ENCODE measurements at regions not wholly inside any gene's neighbourhood (a gene's known extent, or its start where the extent isn't known, plus 50 kb on each side); places are given as distances from the start of the nearest gene placed in this dataset.
A peak's percentile ranks its signal among the peaks of the same experiment; 100 is the strongest.

GRCh38 chr12:46938071-46938678 is 112.4 kb upstream of the SLC38A4 start:
- WGBS, 2 experiments (ENCODE audit: low coverage in 1 of 2, low lambda C conversion rate in 2 of 2, missing lambda C conversion rate in 2 of 2), result 89 to 93% methylated on average over 4 of the region's 4 CpGs
- no peaks in the 10 kb centered on the region for H4K20me1 ChIP-seq (ENCODE audit: insufficient read depth)
- H3K4me3 ChIP-seq, result no peak overlapping the region
- no peak overlapping the region for H3K27ac ChIP-seq
- peaks cover 24% of the 10 kb centered on the region for H3K4me1 ChIP-seq (ENCODE audit: insufficient read depth)
- in situ Hi-C loops (cut with MboI), result loop anchor here (25.0 kb wide), 1 partner anchor 576 kb away; the partner anchor contains the start of gene SLC38A2
- no peaks in the 10 kb centered on the region for H3K9me3 ChIP-seq (ENCODE audit: low read depth)
- H3F3A ChIP-seq (ENCODE audit: insufficient read depth), result peaks cover 15% of the 10 kb centered on the region
- H3K36me3 ChIP-seq (ENCODE audit: low read depth), result no peaks in the 10 kb centered on the region
- no peak overlapping the region for H3K4me2 ChIP-seq (ENCODE audit: unreplicated experiment)
- TF ChIP-seq EZH2phosphoT487 (IDR thresholded peaks at IDR 0.05; ENCODE audit: insufficient read depth, low read depth) (no peak), EZH2 (IDR thresholded peaks at IDR 0.05; ENCODE audit: insufficient read depth, poor library complexity, severe bottlenecking) (no peak)
- no peaks in the 10 kb centered on the region for H3K9me2 ChIP-seq (ENCODE audit: insufficient read depth)
- H2AFZ ChIP-seq, result peak overlapping the region; percentile 39; the same call in 1 of the 2 replicates
- H3K79me2 ChIP-seq (ENCODE audit: insufficient read depth), result no peaks in the 10 kb centered on the region
- no peak overlapping the region for H3K9ac ChIP-seq
- DNase-seq, result no peak
- no peaks in the 10 kb centered on the region for H3K27me3 ChIP-seq (replicated peaks; ENCODE audit: insufficient read depth)

- H3K4me1 ChIP-seq (ENCODE audit: insufficient read depth), result peaks cover 46% of the 10 kb centered on the region
- 93 to 100% methylated on average over 1 of the region's 1 CpG for WGBS, 2 experiments (ENCODE audit: low coverage in 1 of 2, low lambda C conversion rate in 2 of 2, missing lambda C conversion rate in 2 of 2)
- in situ Hi-C loops (cut with MboI), result loop anchor here (25.0 kb wide), 1 partner anchor 580 kb away; the partner anchor contains the start of gene SLC38A2
Observed at GRCh38 chr12:46941981-46942380, 116.2 kb upstream of the SLC38A4 start.

GRCh38 chr12:46942579-46942978 is 116.8 kb upstream of the SLC38A4 start:
- Histone ChIP-seq H3K79me2 (ENCODE audit: insufficient read depth) (no peaks in the 10 kb centered on the region), H3K27ac (0 out of 2 replicates have a peak overlapping the region, but pooled peaks have one; percentile 2), H3K27me3 (replicated peaks; ENCODE audit: insufficient read depth) (no peaks in the 10 kb centered on the region), H2AFZ (no peak overlapping the region), H3K9me3 (ENCODE audit: low read depth) (no peaks in the 10 kb centered on the region), H3K4me1 (ENCODE audit: insufficient read depth) (peaks cover 46% of the 10 kb centered on the region), H3F3A (ENCODE audit: insufficient read depth) (peaks cover 38% of the 10 kb centered on the region), H3K9me2 (ENCODE audit: insufficient read depth) (no peaks in the 10 kb centered on the region), H3K4me2 (ENCODE audit: unreplicated experiment) (peak overlapping the region; percentile 50), H3K36me3 (ENCODE audit: low read depth) (no peaks in the 10 kb centered on the region), H3K4me3 (no peak overlapping the region), H4K20me1 (ENCODE audit: insufficient read depth) (no peaks in the 10 kb centered on the region), H3K9ac (no peak overlapping the region)
- TF ChIP-seq EZH2 (IDR thresholded peaks at IDR 0.05; ENCODE audit: insufficient read depth, poor library complexity, severe bottlenecking), result no peak
- no peak for TF ChIP-seq EZH2phosphoT487 (IDR thresholded peaks at IDR 0.05; ENCODE audit: insufficient read depth, low read depth)
- 32% methylated on average over 2 of the region's 2 CpGs for WGBS, 2 experiments (ENCODE audit: low coverage in 1 of 2, low lambda C conversion rate in 2 of 2, missing lambda C conversion rate in 2 of 2)
- DNase-seq, result peak; percentile 71
- in situ Hi-C loops (cut with MboI), result loop anchor here (25.0 kb wide), 1 partner anchor 580 kb away; the partner anchor contains the start of gene SLC38A2

More at GRCh38 chr12:46941981-46942380, 116.2 kb upstream of the SLC38A4 start:
- H3K9ac ChIP-seq, result no peak overlapping the region
- no peaks in the 10 kb centered on the region for H3K9me2 ChIP-seq (ENCODE audit: insufficient read depth)
- no peaks in the 10 kb centered on the region for H3K9me3 ChIP-seq (ENCODE audit: low read depth)
- no peak overlapping the region for H3K4me3 ChIP-seq
- H3K36me3 ChIP-seq (ENCODE audit: low read depth), result no peaks in the 10 kb centered on the region
- H3K27ac ChIP-seq, result no peak overlapping the region
- no peak overlapping the region for H2AFZ ChIP-seq
- H3F3A ChIP-seq (ENCODE audit: insufficient read depth), result peaks cover 35% of the 10 kb centered on the region
- H3K27me3 ChIP-seq (replicated peaks; ENCODE audit: insufficient read depth), result no peaks in the 10 kb centered on the region
- no peaks in the 10 kb centered on the region for H4K20me1 ChIP-seq (ENCODE audit: insufficient read depth)
- TF ChIP-seq EZH2phosphoT487 (IDR thresholded peaks at IDR 0.05; ENCODE audit: insufficient read depth, low read depth) (no peak), EZH2 (IDR thresholded peaks at IDR 0.05; ENCODE audit: insufficient read depth, poor library complexity, severe bottlenecking) (no peak)
- peak overlapping the region; percentile 50 for H3K4me2 ChIP-seq (ENCODE audit: unreplicated experiment)
- no peaks in the 10 kb centered on the region for H3K79me2 ChIP-seq (ENCODE audit: insufficient read depth)
- DNase-seq, result no peak

DNA sequence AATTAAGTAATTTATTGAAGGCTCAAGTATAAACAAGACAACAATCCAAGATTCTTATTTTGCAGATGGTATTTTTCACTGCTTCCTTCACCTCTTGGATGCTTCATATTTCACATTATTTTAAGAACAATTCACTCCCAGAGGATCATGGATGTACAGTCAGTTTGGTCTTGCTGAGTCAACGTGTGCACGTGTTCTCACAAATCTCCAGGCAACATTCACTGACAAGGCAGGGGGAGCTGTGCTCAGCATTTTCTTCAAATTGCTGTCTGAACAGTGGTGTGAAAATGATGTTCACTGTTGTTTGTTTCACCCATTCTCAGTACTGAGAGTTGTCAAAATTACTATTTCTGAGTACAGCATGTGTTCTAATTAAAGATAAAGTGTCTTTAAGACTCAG is 118.3 kb upstream of the SLC38A4 start:
- no peaks in the 10 kb centered on the region for H3K9me2 ChIP-seq (ENCODE audit: insufficient read depth)
- no peaks in the 10 kb centered on the region for H3K36me3 ChIP-seq (ENCODE audit: low read depth)
- 5 to 13% methylated on average over 2 of the region's 2 CpGs for WGBS, 2 experiments (ENCODE audit: low coverage in 1 of 2, low lambda C conversion rate in 2 of 2, missing lambda C conversion rate in 2 of 2)
- H3K27me3 ChIP-seq (replicated peaks; ENCODE audit: insufficient read depth), result no peaks in the 10 kb centered on the region
- no peaks in the 10 kb centered on the region for H3K9me3 ChIP-seq (ENCODE audit: low read depth)
- DNase-seq, result peak; percentile 85
- no peak overlapping the region for H3K4me2 ChIP-seq (ENCODE audit: unreplicated experiment)
- in situ Hi-C loops (cut with MboI), result loop anchor here (25.0 kb wide), 1 partner anchor 582 kb away; the partner anchor contains the start of gene SLC38A2
- H3K4me3 ChIP-seq, result no peak overlapping the region
- H3K4me1 ChIP-seq (ENCODE audit: insufficient read depth), result peaks cover 49% of the 10 kb centered on the region
- H3K79me2 ChIP-seq (ENCODE audit: insufficient read depth), result no peaks in the 10 kb centered on the region
- H2AFZ ChIP-seq, result no peak overlapping the region
- H3K9ac ChIP-seq, result no peak overlapping the region
- no peaks in the 10 kb centered on the region for H4K20me1 ChIP-seq (ENCODE audit: insufficient read depth)
- H3K27ac ChIP-seq, result no peak overlapping the region
- peaks cover 45% of the 10 kb centered on the region for H3F3A ChIP-seq (ENCODE audit: insufficient read depth)
- TF ChIP-seq EZH2 (IDR thresholded peaks at IDR 0.05; ENCODE audit: insufficient read depth, poor library complexity, severe bottlenecking), result no peak
- TF ChIP-seq EZH2phosphoT487 (IDR thresholded peaks at IDR 0.05; ENCODE audit: insufficient read depth, low read depth), result no peak
